K562 (cell line): ENCODE measurements at regions not wholly inside any gene's neighbourhood (a gene's known extent, or its start where the extent isn't known, plus 50 kb on each side); places are given as distances from the start of the nearest gene placed in this dataset.

Experiments
- ATAC-seq: fragments of 200-7000 bp; cut with Tn5 transposase; 3 replicates; pipeline ENCODE4 v1.9.1; 2020; ENCODE audit warnings: moderate library complexity
- BruUV-seq: library from RNA; stranded (reverse); fragments of 400-500 nt; replicated peaks from 2 replicates; lab custom pipeline; 2021; lab: Mats Ljungman, UMichigan
- CTCF ChIA-PET: fragments of 300-600 bp; formaldehyde crosslinking; extraction: SDS; loops from one replicate; lab custom pipeline; 2021; ENCODE audit warnings: low intra/inter-chr PET ratio; lab: Yijun Ruan, JAX
- POLR2A ChIA-PET: fragments of 300-600, 350-650 bp; sonication (Branson Sonifier 250); formaldehyde crosslinking; extraction: SDS; loops from one replicate; lab custom pipeline; 2021; ENCODE audit warnings: antibody characterized with exemption, inconsistent platforms; lab: Yijun Ruan, JAX
- DNase-seq, 4 experiments: peaks; one replicate each; pipeline versions ENCODE4 v3.0.0 to v3.0.0-alpha.2; 2011 to 2018; ENCODE audit warnings: low spot score in 3 of 4, mixed read lengths in 3 of 4; ENCODE audit errors: extremely low read depth in 1 of 4
- FAIRE-seq: peaks from 2 replicates; lab custom pipeline; 2011; peaks lifted over from hg19 to GRCh38; lab: Jason Lieb, UNC
- H2AFZ ChIP-seq: 2 replicates; pipeline ENCODE4 v1.6.0; 2011; ENCODE audit warnings: low read depth, low read length, control low read depth, inconsistent platforms
- H3K27ac ChIP-seq: fragments of 200-600 bp; 3 replicates; pipeline ENCODE4 v1.8.0; 2011; ENCODE audit warnings: low read depth, mild to moderate bottlenecking, control low read depth, inconsistent platforms, low read length, moderate library complexity, mixed read lengths; ENCODE audit errors: extremely low read depth
- H3K27me3 ChIP-seq, 2 experiments: fragments of 300-600 bp in 1 of 2; 2 replicates in 1 of 2; 3 replicates in 1 of 2; pipeline versions ENCODE4 v1.6.0 to v1.8.0; 2011; ENCODE audit warnings: inconsistent platforms in 2 of 2, low read length in 2 of 2, mild to moderate bottlenecking in 1 of 2, mixed read lengths in 1 of 2, moderate library complexity in 1 of 2; ENCODE audit not compliant: control insufficient read depth in 2 of 2, insufficient read depth in 2 of 2
- H3K36me3 ChIP-seq: fragments of 300-600 bp; 3 replicates; pipeline ENCODE4 v1.8.0; 2011; ENCODE audit warnings: mild to moderate bottlenecking, low read length, inconsistent platforms; ENCODE audit not compliant: control insufficient read depth, insufficient read depth
- H3K4me1 ChIP-seq, 2 experiments: fragments of 200-600 bp in 1 of 2; replicated peaks in 1 of 2; 2 replicates in 1 of 2; 3 replicates in 1 of 2; pipeline versions ENCODE4 v1.5.1 to v1.8.0; 2011; ENCODE audit warnings: inconsistent platforms in 2 of 2, low read length in 2 of 2, mild to moderate bottlenecking in 1 of 2, mixed read lengths in 1 of 2, moderate library complexity in 1 of 2; ENCODE audit not compliant: control insufficient read depth in 2 of 2, insufficient read depth in 2 of 2
- H3K4me2 ChIP-seq: 2 replicates; pipeline ENCODE4 v1.6.1; 2011; ENCODE audit warnings: low read length, control low read depth, inconsistent platforms, mixed read lengths; ENCODE audit not compliant: insufficient read depth
- H3K4me3 ChIP-seq: fragments of 200-600 bp; sonication (generic), shearing (Covaris generic); 2 replicates; pipeline ENCODE4 v1.5.1; 2016; ENCODE audit warnings: control low read depth, inconsistent platforms
- H3K79me2 ChIP-seq: fragments of 200-600 bp; 3 replicates; pipeline ENCODE4 v1.8.0; 2011; ENCODE audit warnings: low read length, inconsistent platforms; ENCODE audit not compliant: control insufficient read depth, insufficient read depth
- H3K9ac ChIP-seq, 2 experiments: 2 replicates each; pipeline versions ENCODE4 v1.6.0 to v1.6.1; 2011; ENCODE audit warnings: low read depth in 2 of 2, low read length in 2 of 2, control low read depth in 1 of 2, inconsistent platforms in 1 of 2, mild to moderate bottlenecking in 1 of 2, mixed read lengths in 1 of 2; ENCODE audit not compliant: insufficient read depth in 1 of 2
- H3K9me1 ChIP-seq: one replicate; pipeline ENCODE4 v1.6.0; 2011; ENCODE audit warnings: inconsistent platforms, mild to moderate bottlenecking, low read length, moderate library complexity; ENCODE audit not compliant: control insufficient read depth, insufficient read depth
- H3K9me3 ChIP-seq: replicated peaks from 2 replicates; pipeline ENCODE4 v1.5.1; 2011; ENCODE audit warnings: low read depth, low read length, inconsistent platforms; ENCODE audit not compliant: control insufficient read depth, insufficient read depth
- H4K20me1 ChIP-seq: replicated peaks from 2 replicates; pipeline ENCODE4 v1.6.1; 2011; ENCODE audit warnings: low read length, inconsistent platforms, mixed read lengths; ENCODE audit not compliant: control insufficient read depth, insufficient read depth
- C11orf30 ChIP-seq: fragments of 450-650 bp; IDR thresholded peaks from 2 replicates; pipeline ENCODE4 v1.6.1; 2016; ENCODE audit warnings: low read depth, mild to moderate bottlenecking
- HDAC8 ChIP-seq: fragments of 450-650 bp; IDR thresholded peaks from 2 replicates; pipeline ENCODE4 v1.6.1; 2016; ENCODE audit warnings: mild to moderate bottlenecking, missing genetic modification characterization, moderate library complexity, missing compliant biosample characterization
- KDM1A ChIP-seq, 2 experiments: fragments of 450-650 bp; IDR thresholded peaks; 2 replicates each; pipeline ENCODE4 v1.6.1; 2016; ENCODE audit warnings: mild to moderate bottlenecking in 2 of 2
- PTTG1 ChIP-seq: fragments of 450-650 bp; IDR thresholded peaks from 2 replicates; pipeline ENCODE4 v1.6.1; 2016; ENCODE audit warnings: low read depth, mild to moderate bottlenecking, missing genetic modification characterization, missing compliant biosample characterization
- VEZF1 ChIP-seq: fragments of 200-800 bp; sonication (Bioruptor generic); IDR thresholded peaks from 2 replicates; pipeline ENCODE4 v1.6.1; 2017; ENCODE audit warnings: missing genetic modification characterization, missing compliant biosample characterization
- ZEB2 ChIP-seq: fragments of 450-650 bp; IDR thresholded peaks from 2 replicates; pipeline ENCODE4 v1.6.1; 2016
- ZKSCAN3 ChIP-seq: fragments of 250-450 bp; sonication (Bioruptor Pico); IDR thresholded peaks from 2 replicates; pipeline ENCODE4 v1.4.0; 2020
- ZNF175 ChIP-seq: fragments of 200-800 bp; sonication (Bioruptor generic); IDR thresholded peaks from 2 replicates; pipeline ENCODE4 v1.6.1; 2016; ENCODE audit warnings: low read depth, mild to moderate bottlenecking, missing genetic modification characterization, missing compliant biosample characterization
- ZZZ3 ChIP-seq: fragments of 450-650 bp; IDR thresholded peaks from 2 replicates; pipeline ENCODE4 v1.6.1; 2016; ENCODE audit warnings: antibody characterized with exemption, mild to moderate bottlenecking, moderate library complexity
- WGBS: fragments of 100-300 bp; shearing (Covaris generic); methylation state at CpG from one replicate; pipeline ENCODE4 v1.1.6; 2016; ENCODE audit warnings: low coverage, mixed read lengths; ENCODE audit not compliant: insufficient coverage; ENCODE audit errors: missing lambda C conversion rate; 5-methylcytosine and 5-hydroxymethylcytosine counted together
- in situ Hi-C: fragments of 300-500 bp; cut with MboI; formaldehyde crosslinking; loops from 4 replicates; pipeline ENCODE4 v1.15.0; 2018; ENCODE audit warnings: inconsistent platforms, mixed read lengths
- intact Hi-C: fragments of 100-400 bp; cut with micrococcal nuclease; formaldehyde crosslinking; loops from 2 replicates; pipeline ENCODE4 v1.14.2; 2022
- TF ChIP-seq, protein P1 (sequence below): fragments of 450-650 bp; formaldehyde crosslinking; IDR thresholded peaks from 2 replicates; pipeline ENCODE4 v1.4.0; 2020; ENCODE audit warnings: mild to moderate bottlenecking, moderate library complexity

- no TSS peak for BruUV-seq
- H3K27me3 ChIP-seq: peaks cover 33 to 53% of the 10 kb centered on the region in 2 experiments; a peak in 4 of 5 replicates
These were observed 111.2 kb downstream of the THBS2 start for GRCh38 chr6:169142538-169142844.

More at GRCh38 chr6:169142538-169142844, 111.2 kb downstream of the THBS2 start:
- FAIRE-seq (no peak), ATAC-seq (no peak), DNase-seq (no peak)
- peaks cover 0 to 8% of the 10 kb centered on the region in 2 experiments; a peak in 1 of 5 replicates for H3K4me1 ChIP-seq
- no peaks in the 10 kb centered on the region for H4K20me1 ChIP-seq
- no peak overlapping the region for H3K4me2 ChIP-seq
- 1% methylated on average over 8 of the region's 8 CpGs for WGBS
- CTCF ChIA-PET: no interaction called here
- H3K36me3 ChIP-seq: no peaks in the 10 kb centered on the region
- POLR2A ChIA-PET: interaction anchor here (0.7 kb wide), 1 partner anchor 11 kb away, joined by 3 read pairs; no protein-coding TSS in a partner anchor
- in situ Hi-C loops: no loop called here
- intact Hi-C loops: no loop called here
- H3K9ac ChIP-seq: no peak overlapping the region
- no peak overlapping the region for H3K4me3 ChIP-seq
- H3K27ac ChIP-seq: no peak overlapping the region
- H3K79me2 ChIP-seq: no peaks in the 10 kb centered on the region
- TF ChIP-seq ZZZ3 (no peak), ZNF175 (CRISPR knock-in tag) (no peak), C11orf30 (no peak), KDM1A (IDR thresholded peaks at IDR 0.05) (no peak), ZEB2 (no peak), PTTG1 (tag) (no peak), HDAC8 (tag) (no peak), VEZF1 (CRISPR knock-in tag) (no peak), ZKSCAN3 (CRISPR knock-in tag) (no peak)
- TF ChIP-seq, protein P1, sequence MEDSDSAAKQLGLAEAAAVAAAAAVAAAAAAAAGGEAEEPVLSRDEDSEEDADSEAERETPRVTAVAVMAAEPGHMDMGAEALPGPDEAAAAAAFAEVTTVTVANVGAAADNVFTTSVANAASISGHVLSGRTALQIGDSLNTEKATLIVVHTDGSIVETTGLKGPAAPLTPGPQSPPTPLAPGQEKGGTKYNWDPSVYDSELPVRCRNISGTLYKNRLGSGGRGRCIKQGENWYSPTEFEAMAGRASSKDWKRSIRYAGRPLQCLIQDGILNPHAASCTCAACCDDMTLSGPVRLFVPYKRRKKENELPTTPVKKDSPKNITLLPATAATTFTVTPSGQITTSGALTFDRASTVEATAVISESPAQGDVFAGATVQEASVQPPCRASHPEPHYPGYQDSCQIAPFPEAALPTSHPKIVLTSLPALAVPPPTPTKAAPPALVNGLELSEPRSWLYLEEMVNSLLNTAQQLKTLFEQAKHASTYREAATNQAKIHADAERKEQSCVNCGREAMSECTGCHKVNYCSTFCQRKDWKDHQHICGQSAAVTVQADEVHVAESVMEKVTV (CRISPR knock-in tag): no peak
- TF ChIP-seq, all 486 proteins: peak for 0
- no peaks in the 10 kb centered on the region for H3K9me1 ChIP-seq
- H2AFZ ChIP-seq: no peak overlapping the region
- no peaks in the 10 kb centered on the region for H3K9me3 ChIP-seq
